GM19328 (cell line): ENCODE measurements at regions not wholly inside any gene's neighbourhood (a gene's known extent, or its start where the extent isn't known, plus 50 kb on each side); places are given as distances from the start of the nearest gene placed in this dataset.
"Not testable (repeated sequence)": the region's sequence is repeated elsewhere in the genome, so short reads cannot be mapped to it uniquely, and the experiment has no call there.

Experiments
- ATAC-seq: cut with Tn5 transposase; IDR thresholded peaks from one replicate; pipeline ENCODE4 v1.9.1; 2021; ENCODE audit warnings: mild to moderate bottlenecking, moderate library complexity; ENCODE audit not compliant: unreplicated experiment

DNA sequence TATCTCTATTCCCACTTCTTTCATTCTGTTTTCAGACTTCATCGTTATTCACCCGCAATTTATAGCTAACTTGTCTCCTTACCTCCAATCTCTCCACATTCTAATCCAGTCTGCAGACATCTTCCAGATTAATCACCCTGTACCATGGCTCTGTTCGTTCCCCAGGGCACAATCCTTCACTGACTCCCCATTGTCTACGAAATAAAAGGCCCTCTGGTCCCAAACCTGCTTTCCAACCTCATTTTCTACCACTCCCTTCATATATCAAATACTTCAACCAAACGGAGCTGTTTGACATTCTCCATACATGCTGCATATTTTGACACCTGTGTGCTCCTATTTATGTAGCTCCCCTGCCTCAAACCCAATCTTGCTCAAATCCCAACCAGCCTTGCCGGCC, 1720.6 kb upstream of the WWC1 start:
- no peak for ATAC-seq

GRCh38 chr5:166571668-166572067, 1719.8 kb upstream of the WWC1 start:
- no peak for ATAC-seq

GRCh38 chr5:166576323-166576722, 1715.1 kb upstream of the WWC1 start:
- ATAC-seq: no peak

DNA sequence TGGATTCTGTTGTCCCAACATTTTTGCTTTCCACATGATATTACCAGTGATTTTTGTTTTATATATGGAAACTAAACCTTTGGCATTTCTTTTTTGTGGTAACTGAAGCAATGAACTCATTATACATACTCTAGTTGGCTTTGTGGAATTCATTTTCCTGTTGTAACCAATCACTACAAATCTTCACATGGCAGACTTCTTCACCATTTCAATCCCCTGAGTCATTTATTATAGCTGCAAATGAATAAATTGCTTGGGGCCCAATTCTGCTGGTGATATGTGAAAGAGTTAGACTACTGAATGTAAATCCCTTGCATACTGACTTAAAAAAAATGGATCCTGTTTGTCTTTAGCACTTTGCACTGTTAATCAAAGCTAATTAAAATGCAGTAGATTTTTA, 1709.6 kb upstream of the WWC1 start:
- no peak for ATAC-seq

DNA sequence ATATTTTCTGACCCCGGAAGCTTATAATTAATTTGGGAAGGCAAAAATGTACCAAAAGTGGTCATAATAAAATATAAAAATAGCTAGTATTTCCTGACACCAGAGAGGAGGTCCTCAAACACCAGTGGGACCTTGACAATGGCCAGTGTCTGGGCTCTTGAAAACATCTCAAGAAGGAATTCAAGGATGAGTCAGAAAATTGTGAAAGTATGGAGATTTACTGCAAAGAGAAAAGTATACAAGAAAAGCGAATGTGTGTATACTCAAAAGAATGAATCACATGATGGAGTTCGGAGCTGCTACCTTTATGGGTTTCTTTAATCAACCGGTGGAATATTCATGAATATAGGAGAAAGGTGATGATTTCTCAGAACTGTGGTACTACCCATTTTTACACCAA, 1709.0 kb upstream of the WWC1 start:
- no peak for ATAC-seq

DNA sequence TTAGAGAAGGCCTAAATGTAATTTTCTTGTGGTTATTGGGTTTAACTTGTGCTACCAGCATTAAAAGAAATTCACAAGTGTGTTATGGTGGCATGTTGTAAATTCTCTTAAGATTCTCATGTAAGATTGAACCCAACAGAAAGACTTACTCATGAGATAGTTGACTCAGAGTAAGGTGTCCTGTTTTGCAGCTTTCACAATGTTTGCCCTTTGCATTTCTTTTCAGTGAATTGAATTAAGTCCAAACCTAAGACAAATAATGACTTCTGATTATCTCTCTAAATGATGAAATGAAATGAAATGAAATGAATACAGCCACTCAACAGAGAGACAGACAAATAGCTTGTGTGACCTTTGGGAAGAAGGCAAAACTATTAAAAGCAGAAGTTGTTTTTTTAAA, 1696.9 kb upstream of the WWC1 start:
- ATAC-seq: no peak

DNA sequence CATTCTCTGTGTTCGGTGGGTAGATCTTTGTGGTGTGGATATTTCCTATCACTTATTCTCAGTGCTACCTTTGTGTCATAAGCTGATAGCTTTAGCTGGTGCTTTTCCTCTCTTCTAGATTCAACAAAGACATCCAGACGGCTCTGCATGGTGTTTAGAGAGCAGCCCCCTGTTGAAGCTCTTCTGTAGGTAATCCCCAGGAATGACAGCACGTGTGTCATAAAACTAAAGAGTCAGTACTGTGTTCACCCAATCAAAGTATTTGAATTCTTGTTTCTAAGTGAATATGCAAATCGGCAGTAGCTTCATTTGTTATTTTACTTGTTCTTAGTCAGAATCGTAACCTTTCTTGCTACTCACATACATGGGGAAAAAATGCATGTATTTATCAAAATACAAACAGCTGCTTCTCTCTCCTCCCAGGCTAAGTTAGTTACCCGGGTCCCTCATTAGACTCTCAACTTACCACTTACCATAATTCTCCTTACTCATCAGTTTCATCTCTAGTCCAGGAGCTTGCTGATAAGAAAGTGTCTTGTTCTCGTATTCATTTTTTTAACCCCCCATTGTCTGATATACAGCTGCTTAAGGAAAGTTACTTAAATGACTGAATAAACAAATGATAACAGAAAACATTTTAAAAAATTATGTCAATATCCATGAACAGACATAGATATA, 1696.0 kb upstream of the WWC1 start:
- no peak for ATAC-seq

DNA sequence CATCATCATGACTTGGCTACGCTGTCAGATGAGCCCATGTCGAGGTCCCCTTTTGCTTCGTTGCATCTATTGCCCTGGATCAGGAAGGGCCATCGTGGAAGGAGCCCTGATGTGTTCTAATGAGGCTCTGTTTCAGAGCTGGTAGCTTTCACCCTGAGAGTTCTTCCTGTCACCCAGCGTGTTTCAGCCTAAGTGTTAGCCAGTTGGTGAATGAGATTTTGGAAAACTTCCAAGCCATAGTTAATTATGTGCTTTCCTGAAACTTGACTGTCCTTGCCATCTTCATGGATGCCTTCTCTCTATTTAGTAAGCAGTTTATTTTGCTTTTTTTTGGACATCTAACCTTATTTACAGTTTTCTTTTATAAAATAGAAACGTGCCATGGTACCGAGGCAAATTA, 1695.4 kb upstream of the WWC1 start:
- no peak for ATAC-seq

GRCh38 chr5:166602271-166602670, 1689.2 kb upstream of the WWC1 start:
- no peak for ATAC-seq

- no peak for ATAC-seq
Observed at GRCh38 chr5:166617507-166617906, 1673.9 kb upstream of the WWC1 start.

DNA sequence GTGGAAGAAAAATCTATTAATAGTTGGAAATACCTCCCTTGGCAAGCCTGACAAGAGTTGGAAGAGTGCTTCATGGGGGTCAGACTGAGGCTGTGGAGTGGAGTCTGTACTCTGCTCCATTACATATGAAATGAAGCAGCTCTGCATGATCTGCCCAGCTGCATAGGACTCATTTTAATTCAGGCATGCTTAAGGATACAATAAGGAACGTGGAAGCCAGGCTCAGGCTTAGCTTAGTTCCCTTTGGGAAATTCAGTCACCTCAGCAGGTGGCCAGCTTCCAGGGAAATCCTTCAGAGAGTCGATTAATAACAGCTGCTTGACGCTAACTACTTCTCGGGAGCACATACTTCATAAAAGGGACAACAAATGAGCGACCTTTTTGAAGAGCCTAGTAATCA, 1672.9 kb upstream of the WWC1 start:
- no peak for ATAC-seq

- ATAC-seq: no peak
Observed at GRCh38 chr5:166624573-166624972, 1666.9 kb upstream of the WWC1 start.

GRCh38 chr5:166625210-166625865, 1666.1 kb upstream of the WWC1 start:
- ATAC-seq: no peak

- no peak for ATAC-seq
Observed at GRCh38 chr5:166637295-166637694, 1654.2 kb upstream of the WWC1 start.

DNA sequence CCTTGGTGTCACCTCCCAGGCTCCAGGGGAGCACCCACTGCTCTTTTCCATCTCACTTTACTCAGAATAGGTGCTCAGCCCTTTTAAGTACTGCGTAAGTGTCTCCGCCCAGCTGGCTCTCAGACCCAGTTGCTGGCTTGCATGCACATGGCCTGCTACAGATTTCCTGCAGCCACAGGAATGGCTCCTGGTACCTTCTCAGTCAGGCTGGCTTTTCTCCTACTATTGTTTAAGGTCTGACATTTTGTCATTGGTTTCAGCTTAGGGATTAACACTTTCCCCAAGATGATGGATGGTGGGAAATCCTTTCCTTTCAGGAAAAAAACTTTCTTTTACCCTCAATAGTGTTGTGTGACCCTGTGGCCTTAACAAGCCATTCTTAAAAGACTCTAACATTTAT, 1652.3 kb upstream of the WWC1 start:
- no peak for ATAC-seq

GRCh38 chr5:166640136-166640535, 1651.3 kb upstream of the WWC1 start:
- ATAC-seq: not testable (repeated sequence)

- no peak for ATAC-seq
Observed at GRCh38 chr5:166648736-166649135, 1642.7 kb upstream of the WWC1 start.

DNA sequence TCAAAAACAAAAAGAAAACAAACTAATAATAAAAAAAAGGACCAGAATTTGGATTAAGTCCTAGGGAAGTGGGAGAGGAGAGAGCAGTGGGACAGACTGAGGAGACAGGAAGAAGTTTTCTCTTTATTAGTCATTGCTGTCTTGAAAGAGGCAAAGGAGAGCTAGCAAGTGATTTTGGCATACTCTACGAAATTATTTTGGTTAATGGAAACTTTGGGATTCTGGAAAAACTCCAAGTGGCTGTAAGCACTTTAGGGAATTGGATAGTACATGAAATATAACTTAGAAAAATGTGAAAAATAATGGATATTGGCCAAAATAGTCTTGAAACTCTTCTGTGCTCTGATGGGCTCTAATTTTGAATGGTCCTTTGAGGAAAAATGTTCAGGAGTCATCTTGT, 1641.8 kb upstream of the WWC1 start:
- no peak for ATAC-seq

DNA sequence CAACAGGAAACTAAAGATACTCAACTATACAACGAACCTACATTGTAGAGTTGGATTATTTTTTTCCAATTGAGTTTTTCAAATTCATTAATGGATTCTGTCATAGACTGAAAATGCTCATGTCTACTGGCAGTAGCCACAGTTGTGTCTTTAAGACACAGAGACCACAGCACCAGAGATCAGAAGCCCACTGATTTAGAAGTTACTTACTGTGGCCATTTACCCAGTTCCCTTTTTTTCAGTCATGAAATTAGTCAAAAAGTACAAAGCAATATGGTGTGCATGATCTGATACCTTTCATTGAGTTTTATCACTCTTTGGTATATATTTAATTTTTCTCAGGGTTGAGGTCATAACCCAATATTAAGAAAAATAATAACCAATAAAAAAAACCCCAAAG, 1640.2 kb upstream of the WWC1 start:
- no peak for ATAC-seq

DNA sequence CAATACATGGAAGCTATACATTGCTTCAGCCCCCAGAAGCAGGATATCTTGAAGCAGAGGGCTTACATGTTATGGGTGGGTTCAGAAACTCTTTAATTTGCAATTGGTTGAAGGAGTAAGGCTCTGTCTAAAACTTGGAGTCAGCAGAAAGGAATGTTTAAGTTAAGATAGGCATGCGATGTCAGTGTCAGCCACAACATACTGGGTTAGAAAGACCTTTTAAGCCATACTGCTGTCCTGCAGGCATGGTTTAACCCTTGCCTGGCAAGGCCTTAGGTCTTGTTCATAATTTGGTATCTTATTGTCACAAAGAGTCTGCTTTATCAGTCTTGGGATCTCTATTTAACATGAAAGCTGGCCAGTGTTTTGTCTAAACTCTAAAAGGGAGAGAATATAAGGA, 1619.6 kb upstream of the WWC1 start:
- no peak for ATAC-seq

GRCh38 chr5:166672431-166672830, 1619.0 kb upstream of the WWC1 start:
- no peak for ATAC-seq

DNA sequence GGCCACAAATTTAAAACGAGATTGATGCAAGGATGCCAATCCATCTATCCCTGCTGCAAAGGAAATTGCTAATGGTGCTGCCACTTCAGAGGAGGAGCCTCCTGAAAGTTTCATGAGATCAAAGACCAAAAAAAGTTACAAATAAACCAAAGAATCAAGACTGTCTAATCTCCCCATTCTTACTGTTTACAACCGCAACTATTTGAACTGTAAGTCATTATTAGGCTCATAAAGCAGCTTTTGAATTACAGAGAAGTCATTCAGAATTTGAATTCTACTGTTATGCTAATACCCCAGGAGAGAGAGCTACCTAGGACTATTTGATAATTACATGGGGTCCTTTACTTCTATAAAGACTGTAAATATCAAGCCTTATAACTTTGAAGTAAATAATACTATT, 1613.6 kb upstream of the WWC1 start:
- ATAC-seq: no peak

GRCh38 chr5:166679331-166679730, 1612.1 kb upstream of the WWC1 start:
- no peak for ATAC-seq
